GM21737 (cell line): ENCODE measurements at regions not wholly inside any gene's neighbourhood (a gene's known extent, or its start where the extent isn't known, plus 50 kb on each side); places are given as distances from the start of the nearest gene placed in this dataset.

ENCODE experiments used
- ATAC-seq: cut with Tn5 transposase; IDR thresholded peaks from one replicate; pipeline ENCODE4 v1.9.1; 2021; ENCODE audit warnings: mild to moderate bottlenecking, moderate library complexity; ENCODE audit not compliant: unreplicated experiment

- ATAC-seq, result no peak
Measured at GRCh38 chr2:139196754-139197153, 416.6 kb upstream of the NXPH2 start.

- no peak for ATAC-seq
Measured at GRCh38 chr2:139194546-139194945, 414.4 kb upstream of the NXPH2 start.

GRCh38 chr2:139177041-139177440, 396.9 kb upstream of the NXPH2 start:
- no peak for ATAC-seq

- ATAC-seq, result no peak
Measured at GRCh38 chr2:139175510-139175909, 395.3 kb upstream of the NXPH2 start.

- no peak for ATAC-seq
Measured at GRCh38 chr2:139170406-139170805, 390.2 kb upstream of the NXPH2 start.

GRCh38 chr2:139165601-139166000, 385.4 kb upstream of the NXPH2 start:
- no peak for ATAC-seq

- no peak for ATAC-seq
Measured at GRCh38 chr2:139165041-139165440, 384.9 kb upstream of the NXPH2 start.

GRCh38 chr2:139162957-139163356, 382.8 kb upstream of the NXPH2 start:
- no peak for ATAC-seq

GRCh38 chr2:139162456-139162855, 382.3 kb upstream of the NXPH2 start:
- ATAC-seq, result no peak

- ATAC-seq, result no peak
Measured at GRCh38 chr2:139160836-139161235, 380.6 kb upstream of the NXPH2 start.

GRCh38 chr2:139159177-139159576, 379.0 kb upstream of the NXPH2 start:
- ATAC-seq, result no peak

GRCh38 chr2:139156730-139157129, 376.5 kb upstream of the NXPH2 start:
- ATAC-seq, result no peak

- ATAC-seq, result no peak
Measured at GRCh38 chr2:139155991-139156390, 375.8 kb upstream of the NXPH2 start.

- no peak for ATAC-seq
Measured at GRCh38 chr2:139142252-139142880, 362.2 kb upstream of the NXPH2 start.

GRCh38 chr2:139124271-139124670, 344.1 kb upstream of the NXPH2 start:
- no peak for ATAC-seq

- ATAC-seq, result no peak
Measured at GRCh38 chr2:139123795-139124194, 343.6 kb upstream of the NXPH2 start.

- no peak for ATAC-seq
Measured at GRCh38 chr2:139122711-139123158, 342.5 kb upstream of the NXPH2 start.

GRCh38 chr2:139099721-139100120, 319.5 kb upstream of the NXPH2 start:
- ATAC-seq, result no peak

- no peak for ATAC-seq
Measured at GRCh38 chr2:139098961-139099360, 318.8 kb upstream of the NXPH2 start.

GRCh38 chr2:139083121-139083520, 302.9 kb upstream of the NXPH2 start:
- no peak for ATAC-seq

- ATAC-seq, result no peak
Measured at GRCh38 chr2:139080244-139080643, 300.1 kb upstream of the NXPH2 start.

- no peak for ATAC-seq
Measured at GRCh38 chr2:139079311-139079710, 299.1 kb upstream of the NXPH2 start.

GRCh38 chr2:139078376-139078775, 298.2 kb upstream of the NXPH2 start:
- ATAC-seq, result no peak
